Fibroblast of the aortic adventitia (primary cell): ENCODE measurements at regions not wholly inside any gene's neighbourhood (a gene's known extent, or its start where the extent isn't known, plus 50 kb on each side); places are given as distances from the start of the nearest gene placed in this dataset.

Experiments used
- DNase-seq: peaks from one replicate; pipeline ENCODE4 v3.0.0-alpha.2; 2010; ENCODE audit warnings: low read depth
- H3K4me3 ChIP-seq: 2 replicates; pipeline ENCODE4 v1.5.1; 2011; ENCODE audit warnings: low read depth, mild to moderate bottlenecking, control low read depth, low read length, moderate library complexity
- CTCF ChIP-seq: IDR thresholded peaks from 2 replicates; pipeline ENCODE4 v1.5.1; 2011; ENCODE audit warnings: mild to moderate bottlenecking, low read length, control low read depth, inconsistent platforms; ENCODE audit not compliant: insufficient read depth

DNA sequence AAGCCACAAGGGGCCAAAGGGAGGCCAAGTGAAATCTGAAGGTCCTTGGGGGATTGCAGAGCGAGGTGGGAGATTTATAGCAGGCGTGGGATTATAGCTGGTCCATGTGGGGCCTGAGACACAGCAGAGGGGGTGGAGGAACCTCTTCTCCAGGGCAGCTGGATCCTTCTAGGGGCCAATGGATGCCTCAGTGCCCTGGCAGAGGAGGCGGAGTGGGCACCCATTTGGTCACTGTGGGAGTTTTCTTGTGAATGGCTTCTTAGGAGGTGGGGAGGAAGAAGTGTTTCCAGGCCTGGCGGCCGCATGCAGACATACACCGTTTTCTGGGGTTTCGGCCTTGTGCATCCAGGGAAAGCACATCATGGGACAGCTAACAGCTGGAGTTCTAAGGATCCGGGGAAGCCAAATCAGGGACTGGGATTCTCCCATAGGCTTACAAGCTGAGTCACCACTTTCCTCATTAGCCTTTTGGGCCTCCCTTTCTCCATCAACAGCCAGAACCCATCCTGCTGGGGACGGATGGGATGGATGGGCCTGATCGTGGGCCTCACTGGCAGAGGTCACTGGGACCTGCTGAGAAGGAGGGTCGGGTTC is 76.5 kb downstream of the RHOU start:
- no peak for TF ChIP-seq CTCF
- DNase-seq, result no peak
- no peak overlapping the region for H3K4me3 ChIP-seq

GRCh38 chr1:228812961-228813360 is 77.7 kb downstream of the RHOU start:
- no peak for DNase-seq
- H3K4me3 ChIP-seq, result no peak overlapping the region
- no peak for TF ChIP-seq CTCF

DNA sequence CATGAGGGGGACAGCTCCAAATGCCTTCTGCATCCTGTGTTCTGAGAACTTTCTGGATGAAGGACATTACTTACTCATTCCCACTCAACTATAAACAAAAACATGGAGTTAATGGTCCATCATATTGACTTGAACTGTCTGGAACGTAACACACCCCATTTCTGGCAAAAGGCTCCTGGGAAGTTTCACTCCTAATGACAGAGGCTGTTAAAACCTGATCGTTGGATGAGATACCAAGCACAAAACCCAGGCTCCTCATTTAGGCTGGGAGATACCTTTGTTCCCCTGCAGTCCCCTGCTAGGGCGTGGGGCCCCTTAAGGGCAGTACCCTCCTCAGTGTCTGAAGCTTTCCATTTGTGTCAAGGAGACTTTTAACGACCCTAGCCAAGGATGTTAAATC is 78.9 kb downstream of the RHOU start:
- H3K4me3 ChIP-seq, result no peak overlapping the region
- no peak for TF ChIP-seq CTCF
- no peak for DNase-seq

DNA sequence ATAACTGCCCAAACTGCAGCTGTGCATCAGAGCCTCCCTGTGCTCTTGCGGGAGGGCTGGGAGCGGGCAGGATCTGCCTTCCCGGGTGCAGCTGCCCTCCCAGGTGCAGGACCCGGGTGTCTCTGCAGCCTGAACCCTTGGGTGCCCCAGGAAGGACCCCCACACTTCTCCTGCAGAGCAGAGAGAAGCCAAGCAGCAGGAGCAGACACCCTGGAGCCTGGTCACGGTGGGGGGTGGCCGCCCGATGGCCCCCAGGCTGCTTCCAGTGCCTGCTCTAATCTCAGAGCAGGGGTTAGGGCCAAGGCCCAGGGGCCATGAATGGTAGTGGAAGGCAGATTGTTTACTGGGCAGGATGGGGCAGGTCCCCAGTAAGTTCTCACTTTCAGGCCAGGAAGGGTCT is 83.0 kb downstream of the RHOU start:
- TF ChIP-seq CTCF, result no peak
- no peak overlapping the region for H3K4me3 ChIP-seq
- no peak for DNase-seq

DNA sequence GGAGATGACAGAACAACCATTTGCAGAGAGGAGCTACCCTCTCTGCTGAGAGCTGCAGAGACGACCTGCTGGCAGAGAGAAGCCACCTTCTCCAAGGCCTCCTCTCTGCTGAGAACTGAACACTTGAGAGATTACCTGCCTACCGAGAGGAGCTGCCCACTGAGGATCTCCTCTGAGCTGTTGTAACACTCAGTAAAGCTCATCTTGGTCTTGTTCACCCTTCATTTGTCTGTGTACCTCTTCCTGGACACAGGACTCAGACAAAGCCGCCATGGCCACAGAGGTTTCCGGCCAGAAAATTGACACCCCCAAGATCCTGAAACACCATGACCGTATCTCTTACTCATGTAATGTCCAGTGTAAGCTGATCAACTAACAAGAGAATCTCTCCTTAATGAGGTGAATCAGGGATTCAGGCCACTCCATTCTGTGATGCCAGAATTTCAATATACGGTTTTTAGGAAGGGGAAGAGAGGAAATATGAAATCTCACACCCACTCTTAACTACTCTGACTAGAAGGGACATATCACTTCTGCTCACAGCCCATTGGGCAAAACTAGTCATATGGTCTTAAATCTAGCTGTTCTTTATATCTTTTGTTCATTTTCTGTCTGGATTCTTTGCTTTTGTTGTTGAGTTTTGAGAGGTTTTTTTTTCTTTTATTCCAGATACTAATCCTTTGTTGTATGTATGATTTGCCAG is 83.8 kb downstream of the RHOU start:
- no peak for TF ChIP-seq CTCF
- H3K4me3 ChIP-seq, result no peak overlapping the region
- DNase-seq, result no peak

DNA sequence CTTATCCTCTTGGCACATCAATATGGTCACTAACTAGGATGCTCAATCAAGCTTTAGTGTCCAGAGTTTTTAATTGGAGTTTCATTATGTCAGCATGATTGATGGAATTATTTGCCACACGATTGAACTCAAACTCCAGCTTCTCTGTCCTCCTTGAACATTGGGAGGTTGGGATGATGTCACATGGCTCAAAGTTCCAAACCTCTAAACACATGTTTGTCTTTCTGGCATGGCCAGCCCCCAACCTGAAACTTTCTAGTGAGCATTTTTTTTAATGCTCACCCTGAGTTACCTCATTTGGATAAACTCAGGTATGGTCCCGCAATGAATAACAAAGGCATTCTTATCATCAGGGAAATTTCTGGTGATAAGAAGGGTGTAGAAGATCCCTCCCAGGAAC is 86.0 kb downstream of the RHOU start:
- no peak for TF ChIP-seq CTCF
- DNase-seq, result no peak

GRCh38 chr1:228823200-228823599 is 87.9 kb downstream of the RHOU start:
- no peak overlapping the region for H3K4me3 ChIP-seq
- TF ChIP-seq CTCF, result no peak
- DNase-seq, result no peak

More for the DNA sequence above, 86.0 kb downstream of the RHOU start:
- H3K4me3 ChIP-seq, result no peak overlapping the region
